A549 (cell line): ENCODE measurements at regions not wholly inside any gene's neighbourhood (a gene's known extent, or its start where the extent isn't known, plus 50 kb on each side); places are given as distances from the start of the nearest gene placed in this dataset.

Experiments used
- ATAC-seq, 2 experiments: fragments of 200-7000 bp in 1 of 2; fragments of >200 bp in 1 of 2; cut with Nextera tagmentation in 1 of 2; cut with Tn5 transposase in 1 of 2; 3 replicates each; pipeline versions ENCODE4 v1.8.0 to v1.9.1; 2018 to 2020; ENCODE audit warnings: mild to moderate bottlenecking in 1 of 2, moderate library complexity in 1 of 2
- CTCF ChIA-PET: fragments of 300-600 bp; sonication (Branson Sonifier 250); formaldehyde crosslinking; extraction: SDS; loops from one replicate; lab custom pipeline; 2021; ENCODE audit warnings: antibody characterized with exemption, inconsistent platforms; lab: Yijun Ruan, JAX
- POLR2A ChIA-PET: fragments of 350-600 bp; formaldehyde crosslinking; extraction: SDS; loops from one replicate; lab custom pipeline; 2021; ENCODE audit warnings: antibody characterized with exemption, inconsistent platforms; lab: Yijun Ruan, JAX
- DNase-seq, 2 experiments: peaks; one replicate each; pipeline versions ENCODE4 v3.0.0 to v3.0.0-alpha.2; 2011 to 2016; ENCODE audit warnings: low read depth in 1 of 2, low spot score in 1 of 2
- FAIRE-seq: peaks from 2 replicates; lab custom pipeline; 2011; peaks lifted over from hg19 to GRCh38; lab: Jason Lieb, UNC
- H3K27ac ChIP-seq, 2 experiments: fragments of >200 bp; sonication (Bioruptor Twin); formaldehyde crosslinking; 3 replicates each; pipeline ENCODE4 v1.5.1; 2016 to 2017
- H3K4me1 ChIP-seq: fragments of >200 bp; sonication (Bioruptor Twin); formaldehyde crosslinking; 3 replicates; pipeline ENCODE4 v1.6.1; 2016
- H3K4me2 ChIP-seq: fragments of >200 bp; sonication (Bioruptor Twin); formaldehyde crosslinking; 3 replicates; pipeline ENCODE4 v1.6.1; 2016
- H3K4me3 ChIP-seq: fragments of >200 bp; sonication (Bioruptor Twin); formaldehyde crosslinking; 3 replicates; pipeline ENCODE4 v1.5.1; 2016
- H3K9me3 ChIP-seq: fragments of >200 bp; sonication (Bioruptor Twin); formaldehyde crosslinking; 3 replicates; pipeline ENCODE4 v1.6.1; 2016
- ATOH8 ChIP-seq: fragments of 250-450 bp; sonication (Bioruptor Pico); IDR thresholded peaks from 2 replicates; pipeline ENCODE4 v1.5.0; 2020; ENCODE audit warnings: low read depth, mild to moderate bottlenecking, moderate library complexity
- CBX8 ChIP-seq: fragments of 200-600 bp; sonication (generic); IDR thresholded peaks from 2 replicates; pipeline ENCODE4 v1.6.1; 2016
- CHD2 ChIP-seq: fragments of 150-350 bp; IDR thresholded peaks from 2 replicates; pipeline ENCODE4 v1.6.1; 2014; ENCODE audit warnings: low read length; ENCODE audit not compliant: partially characterized antibody
- EHMT2 ChIP-seq: fragments of 200-600 bp; sonication (generic); IDR thresholded peaks from 2 replicates; pipeline ENCODE4 v1.6.1; 2016; ENCODE audit warnings: antibody characterized with exemption, low read depth, mild to moderate bottlenecking, moderate library complexity
- FOSB ChIP-seq: fragments of 250-450 bp; sonication (Bioruptor Pico); IDR thresholded peaks from 2 replicates; pipeline ENCODE4 v1.5.0; 2020; ENCODE audit warnings: mild to moderate bottlenecking, moderate library complexity
- FOSL2 ChIP-seq, 2 experiments: fragments of 450-650 bp in 1 of 2; fragments of >200 bp in 1 of 2; sonication (Bioruptor Twin) in 1 of 2; formaldehyde crosslinking; IDR thresholded peaks; 2 replicates each; pipeline versions ENCODE4 v1.5.0 to v1.6.1; 2016 to 2020; ENCODE audit warnings: mild to moderate bottlenecking in 1 of 2, moderate library complexity in 1 of 2
- FOXS1 ChIP-seq: fragments of 250-450 bp; sonication (Bioruptor Pico); IDR thresholded peaks from 2 replicates; pipeline ENCODE4 v1.5.0; 2020; ENCODE audit warnings: mild to moderate bottlenecking, moderate library complexity
- GATA3 ChIP-seq: IDR thresholded peaks from 2 replicates; pipeline ENCODE4 v1.6.1; 2012; ENCODE audit warnings: borderline replicate concordance
- HDAC2 ChIP-seq: fragments of 200-600 bp; sonication (generic); IDR thresholded peaks from 2 replicates; pipeline ENCODE4 v1.6.1; 2016
- HMGXB4 ChIP-seq: fragments of 250-450 bp; sonication (Bioruptor Pico); IDR thresholded peaks from 2 replicates; pipeline ENCODE4 v1.5.0; 2021; ENCODE audit warnings: mild to moderate bottlenecking, moderate library complexity, borderline replicate concordance
- HOXA7 ChIP-seq: fragments of 250-450 bp; sonication (Bioruptor Pico); IDR thresholded peaks from 2 replicates; pipeline ENCODE4 v1.5.0; 2020; ENCODE audit warnings: mild to moderate bottlenecking, moderate library complexity
- HOXB13 ChIP-seq: fragments of 250-450 bp; sonication (Bioruptor Pico); IDR thresholded peaks from 2 replicates; pipeline ENCODE4 v1.5.0; 2020; ENCODE audit warnings: low read depth, mild to moderate bottlenecking, moderate library complexity
- JUN ChIP-seq, 2 experiments: fragments of >200 bp; sonication (Bioruptor Twin); formaldehyde crosslinking; IDR thresholded peaks; 2 replicates in 1 of 2; 3 replicates in 1 of 2; pipeline ENCODE4 v1.6.1; 2016 to 2017
- JUNB ChIP-seq: fragments of >200 bp; sonication (Bioruptor Twin); formaldehyde crosslinking; IDR thresholded peaks from 2 replicates; pipeline ENCODE4 v1.6.1; 2016
- MAZ ChIP-seq: fragments of 150-350 bp; IDR thresholded peaks from 2 replicates; pipeline ENCODE4 v1.6.1; 2014; ENCODE audit warnings: antibody characterized with exemption, low read depth, low read length, borderline replicate concordance
- MYC ChIP-seq: IDR thresholded peaks from 2 replicates; pipeline ENCODE4 v1.6.1; 2012; ENCODE audit warnings: mild to moderate bottlenecking, inconsistent platforms, low read length, improper control_type of control experiment, borderline replicate concordance
- NFE2L2 ChIP-seq: fragments of 150-350 bp; conservative IDR thresholded peaks from 2 replicates; pipeline ENCODE4 v1.6.1; 2014; ENCODE audit warnings: low read length
- NR3C1 ChIP-seq: fragments of >200 bp; sonication (Bioruptor Twin); formaldehyde crosslinking; IDR thresholded peaks from 3 replicates; pipeline ENCODE4 v1.6.1; 2017
- PBX3 ChIP-seq: IDR thresholded peaks from 2 replicates; pipeline ENCODE4 v1.6.1; 2012
- PHF8 ChIP-seq: fragments of 200-600 bp; sonication (generic); IDR thresholded peaks from 2 replicates; pipeline ENCODE4 v1.6.1; 2016; ENCODE audit warnings: low read depth, mild to moderate bottlenecking, antibody characterized with exemption, moderate library complexity, borderline replicate concordance
- POLR2AphosphoS2 ChIP-seq: conservative IDR thresholded peaks from 2 replicates; pipeline ENCODE4 v1.6.1; 2012; ENCODE audit warnings: low read length, improper control_type of control experiment, inconsistent platforms
- RARB ChIP-seq: fragments of 250-450 bp; sonication (Bioruptor Pico); IDR thresholded peaks from 2 replicates; pipeline ENCODE4 v1.8.0; 2021; ENCODE audit warnings: mild to moderate bottlenecking, moderate library complexity
- REST ChIP-seq: fragments of 200-600 bp; sonication (generic); IDR thresholded peaks from 2 replicates; pipeline ENCODE4 v1.6.1; 2016; ENCODE audit warnings: antibody characterized with exemption, mild to moderate bottlenecking, moderate library complexity
- RFX5 ChIP-seq: fragments of 450-650 bp; IDR thresholded peaks from 2 replicates; pipeline ENCODE4 v1.7.1; 2014; ENCODE audit warnings: antibody characterized with exemption, mild to moderate bottlenecking, moderate library complexity
- SREBF2 ChIP-seq: fragments of 450-650 bp; IDR thresholded peaks from 2 replicates; pipeline ENCODE4 v1.6.1; 2014; ENCODE audit warnings: mild to moderate bottlenecking, moderate library complexity
- TFCP2L1 ChIP-seq: fragments of 250-450 bp; sonication (Bioruptor Pico); IDR thresholded peaks from 2 replicates; pipeline ENCODE4 v1.5.0; 2021; ENCODE audit warnings: mild to moderate bottlenecking
- TP53 ChIP-seq: fragments of 250-450 bp; sonication (Bioruptor Pico); IDR thresholded peaks from 2 replicates; pipeline ENCODE4 v1.5.0; 2021; ENCODE audit warnings: mild to moderate bottlenecking, moderate library complexity
- USF2 ChIP-seq: fragments of 450-650 bp; IDR thresholded peaks from 2 replicates; pipeline ENCODE4 v1.6.1; 2014; ENCODE audit warnings: antibody characterized with exemption
- ZC3H11A ChIP-seq: fragments of 450-650 bp; IDR thresholded peaks from 2 replicates; pipeline ENCODE4 v1.6.1; 2014; ENCODE audit warnings: antibody characterized with exemption, mild to moderate bottlenecking
- ZSCAN20 ChIP-seq: fragments of 250-450 bp; sonication (Bioruptor Pico); IDR thresholded peaks from 2 replicates; pipeline ENCODE4 v1.8.0; 2022; ENCODE audit warnings: mild to moderate bottlenecking, moderate library complexity
- WGBS: methylation state at CpG from one replicate; pipeline ENCODE4 v1.1.6; 2017; ENCODE audit errors: missing lambda C conversion rate; 5-methylcytosine and 5-hydroxymethylcytosine counted together

- no peak for TF ChIP-seq PHF8
- no peak for TF ChIP-seq REST
- no peak for TF ChIP-seq ATOH8
- no peak for TF ChIP-seq GATA3
- no peak for TF ChIP-seq HMGXB4
- no peak for TF ChIP-seq CBX8
- TF ChIP-seq TFCP2L1 (CRISPR knock-in tag) = no peak
- TF ChIP-seq, all 56 proteins: peak for 0
Measured at GRCh38 chr4:14218641-14219040, 591.1 kb upstream of the BOD1L1 start (continued).

- CTCF ChIA-PET = no interaction called here
- POLR2A ChIA-PET = no interaction called here
- Histone ChIP-seq H3K9me3 (no peaks in the 10 kb centered on the region), H3K4me3 (no peak overlapping the region), H3K27ac (no peak overlapping the region), H3K4me1 (no peaks in the 10 kb centered on the region), H3K4me2 (no peak overlapping the region)
- TF ChIP-seq ZSCAN20 (CRISPR knock-in tag) = no peak
- TF ChIP-seq MAZ = no peak
- TF ChIP-seq HOXB13 (CRISPR knock-in tag) = no peak
- TF ChIP-seq TP53 = no peak
- no peak for TF ChIP-seq RFX5
- TF ChIP-seq FOSL2 (IDR thresholded peaks at IDR 0.05) = no peak
- TF ChIP-seq FOSL2 (CRISPR knock-in tag; IDR thresholded peaks at IDR 0.05) = no peak
- 75% methylated on average over 3 of the region's 3 CpGs for WGBS
- no peak for ATAC-seq
- FAIRE-seq = no peak
- no peak for DNase-seq
Measured at GRCh38 chr4:14221176-14221575, 593.7 kb upstream of the BOD1L1 start.

- DNase-seq (no peak), FAIRE-seq (no peak), ATAC-seq (no peak)
- Histone ChIP-seq H3K4me2 (no peak overlapping the region), H3K4me1 (no peaks in the 10 kb centered on the region), H3K27ac (no peak overlapping the region), H3K4me3 (no peak overlapping the region), H3K9me3 (no peaks in the 10 kb centered on the region)
- ChIA-PET POLR2A (no interaction called here), CTCF (no interaction called here)
- WGBS = 84% methylated on average over 4 of the region's 4 CpGs
- no peak for TF ChIP-seq FOXS1
- TF ChIP-seq ZC3H11A = no peak
- TF ChIP-seq CHD2 = no peak
- no peak for TF ChIP-seq MYC
- TF ChIP-seq RARB (CRISPR knock-in tag) = no peak
- no peak for TF ChIP-seq NR3C1
- no peak for TF ChIP-seq NFE2L2
- no peak for TF ChIP-seq POLR2AphosphoS2
- TF ChIP-seq FOSB (CRISPR knock-in tag) = no peak
- TF ChIP-seq CBX8 = no peak
- no peak for TF ChIP-seq JUNB
- no peak for TF ChIP-seq JUN (IDR thresholded peaks at IDR 0.05)
- TF ChIP-seq PBX3 = no peak
- no peak for TF ChIP-seq HOXA7 (CRISPR knock-in tag)
- TF ChIP-seq EHMT2 = no peak
- no peak for TF ChIP-seq HDAC2
- no peak for TF ChIP-seq SREBF2
- no peak for TF ChIP-seq USF2
Measured at GRCh38 chr4:14222377-14223029, 595.0 kb upstream of the BOD1L1 start.
